ENCODE measurements at regions not wholly inside any gene's neighbourhood (a gene's known extent, or its start where the extent isn't known, plus 50 kb on each side); places are given as distances from the start of the nearest gene placed in this dataset.
"Not testable (repeated sequence)": the region's sequence is repeated elsewhere in the genome, so short reads cannot be mapped to it uniquely, and the experiment has no call there.

- Histone ChIP-seq H3K27ac (no peak overlapping the region), H3K36me3 (no peaks in the 10 kb centered on the region), H3K27me3 (ENCODE audit: low read depth) (no peaks in the 10 kb centered on the region), H3K9me3 (no peaks in the 10 kb centered on the region), H3K4me1 (no peaks in the 10 kb centered on the region), H3K4me3 (no peak overlapping the region)
- ATAC-seq (no peak), DNase-seq (no peak)
- no peak for TF ChIP-seq CTCF (IDR thresholded peaks at IDR 0.05)
- intact Hi-C loops (cut with DNase I): no loop called here
Measured at GRCh38 chr10:34013235-34013634, 678.8 kb upstream of the NRP1 start.

- Histone ChIP-seq H3K27me3 (ENCODE audit: low read depth) (no peaks in the 10 kb centered on the region), H3K4me1 (no peaks in the 10 kb centered on the region), H3K9me3 (no peaks in the 10 kb centered on the region), H3K27ac (no peak overlapping the region), H3K4me3 (no peak overlapping the region), H3K36me3 (no peaks in the 10 kb centered on the region)
- intact Hi-C loops (cut with DNase I): no loop called here
- DNase-seq (no peak), ATAC-seq (no peak)
- no peak for TF ChIP-seq CTCF (IDR thresholded peaks at IDR 0.05)
Measured at GRCh38 chr10:34010891-34011290, 676.4 kb upstream of the NRP1 start.

- H3K36me3 ChIP-seq; ATAC-seq; H3K4me3 ChIP-seq; H3K27me3 ChIP-seq (ENCODE audit: low read depth); H3K4me1 ChIP-seq; DNase-seq; intact Hi-C loops (cut with DNase I); H3K9me3 ChIP-seq; H3K27ac ChIP-seq: not testable (repeated sequence)
Measured at GRCh38 chr10:34010228-34010627, 675.8 kb upstream of the NRP1 start.

GRCh38 chr10:34008656-34009055, 674.2 kb upstream of the NRP1 start:
- Histone ChIP-seq H3K27me3 (ENCODE audit: low read depth) (no peaks in the 10 kb centered on the region), H3K4me1 (no peaks in the 10 kb centered on the region), H3K27ac (no peak overlapping the region), H3K36me3 (no peaks in the 10 kb centered on the region), H3K9me3 (no peaks in the 10 kb centered on the region), H3K4me3 (no peak overlapping the region)
- DNase-seq: no peak
- no peak for ATAC-seq
- intact Hi-C loops (cut with DNase I): no loop called here
- TF ChIP-seq CTCF (IDR thresholded peaks at IDR 0.05): no peak

- Histone ChIP-seq H3K4me1 (no peaks in the 10 kb centered on the region), H3K27ac (no peak overlapping the region), H3K36me3 (no peaks in the 10 kb centered on the region), H3K4me3 (no peak overlapping the region), H3K9me3 (no peaks in the 10 kb centered on the region), H3K27me3 (ENCODE audit: low read depth) (no peaks in the 10 kb centered on the region)
- ATAC-seq (no peak), DNase-seq (no peak)
- no peak for TF ChIP-seq CTCF (IDR thresholded peaks at IDR 0.05)
- intact Hi-C loops (cut with DNase I): no loop called here
Measured at GRCh38 chr10:34006471-34006870, 672.0 kb upstream of the NRP1 start.

GRCh38 chr10:34003561-34003960, 669.1 kb upstream of the NRP1 start:
- no peaks in the 10 kb centered on the region for H3K9me3 ChIP-seq
- TF ChIP-seq CTCF (IDR thresholded peaks at IDR 0.05): no peak
- no peaks in the 10 kb centered on the region for H3K27me3 ChIP-seq (ENCODE audit: low read depth)
- no peak overlapping the region for H3K4me3 ChIP-seq
- intact Hi-C loops (cut with DNase I): no loop called here
- DNase-seq: no peak
- H3K27ac ChIP-seq: no peak overlapping the region
- no peak for ATAC-seq
- no peaks in the 10 kb centered on the region for H3K4me1 ChIP-seq
- no peaks in the 10 kb centered on the region for H3K36me3 ChIP-seq

All from lower lobe of right lung (tissue), 2 donors.